GM18499 (cell line): ENCODE measurements at regions not wholly inside any gene's neighbourhood (a gene's known extent, or its start where the extent isn't known, plus 50 kb on each side); places are given as distances from the start of the nearest gene placed in this dataset.
"Not testable (repeated sequence)": the region's sequence is repeated elsewhere in the genome, so short reads cannot be mapped to it uniquely, and the experiment has no call there.

Experiments used
- ATAC-seq: cut with Tn5 transposase; IDR thresholded peaks from one replicate; pipeline ENCODE4 v1.9.1; 2021; ENCODE audit warnings: moderate number of reproducible peaks; ENCODE audit not compliant: insufficient read depth, unreplicated experiment

GRCh38 chr2:7725171-7725849 lies 808.1 kb downstream of the RNF144A start:
- no peak for ATAC-seq

DNA sequence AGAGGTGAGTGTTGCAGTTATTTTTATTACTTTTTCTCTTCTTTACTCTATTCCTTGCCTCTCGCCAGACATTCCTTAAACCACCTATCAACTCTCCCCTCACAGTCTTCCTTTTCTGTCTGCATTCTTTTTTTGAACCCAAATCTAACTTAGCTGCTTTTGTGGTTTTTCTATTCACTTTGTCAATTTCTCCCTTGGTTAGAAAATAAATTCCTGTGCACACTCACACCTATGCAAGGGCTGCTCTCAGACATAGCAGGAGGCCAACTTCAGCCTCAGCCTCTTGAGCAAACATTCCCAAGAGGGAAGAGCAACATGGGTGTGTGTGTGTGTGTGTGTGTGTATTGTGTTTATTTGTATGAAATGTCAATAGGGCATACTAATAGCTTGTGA lies 808.6 kb downstream of the RNF144A start:
- ATAC-seq = no peak

DNA sequence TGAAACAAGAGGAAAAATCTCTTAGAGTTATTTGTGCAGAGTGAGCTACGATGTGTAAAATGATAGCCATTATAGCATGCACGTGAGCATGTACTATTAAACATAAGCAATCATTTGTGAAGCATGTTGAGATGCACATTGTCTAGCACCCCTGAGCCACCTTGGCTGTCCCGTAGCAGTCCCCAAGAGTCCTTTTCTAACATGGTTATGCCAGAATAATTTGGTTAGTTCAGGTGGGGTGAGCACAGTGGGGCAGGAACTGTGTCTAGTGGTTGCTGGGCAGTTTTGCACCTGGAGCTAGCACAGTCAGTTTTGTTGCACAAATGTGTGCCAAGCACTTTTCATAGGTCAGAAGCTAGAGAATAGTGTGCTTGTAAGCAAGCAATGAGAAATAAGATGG lies 809.8 kb downstream of the RNF144A start:
- no peak for ATAC-seq

- no peak for ATAC-seq
Observed at GRCh38 chr2:7728388-7728787, 811.2 kb downstream of the RNF144A start.

GRCh38 chr2:7730449-7730848 lies 813.2 kb downstream of the RNF144A start:
- no peak for ATAC-seq

GRCh38 chr2:7730990-7731389 lies 813.8 kb downstream of the RNF144A start:
- ATAC-seq = no peak

DNA sequence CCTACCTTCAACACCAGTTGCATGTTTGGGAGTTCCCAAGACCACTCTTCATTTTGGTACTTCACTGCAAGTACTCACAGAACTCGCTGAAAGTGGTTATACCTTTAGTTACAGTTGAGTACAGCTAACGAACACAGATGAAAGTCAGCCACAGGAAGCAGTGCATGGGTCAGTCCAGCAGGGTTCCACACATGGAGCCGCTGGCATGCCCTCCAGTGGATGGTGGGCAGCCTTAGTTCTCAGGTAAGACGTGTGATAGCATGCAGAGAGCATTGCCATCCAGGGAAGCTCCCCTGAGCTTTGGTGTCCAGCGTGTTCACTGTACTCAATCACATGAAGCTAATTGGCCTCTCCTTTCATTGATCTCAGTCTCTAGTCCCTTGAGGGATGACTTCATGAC lies 815.3 kb downstream of the RNF144A start:
- ATAC-seq = no peak

- ATAC-seq = no peak
Observed at GRCh38 chr2:7736646-7737305, 819.6 kb downstream of the RNF144A start.

GRCh38 chr2:7738596-7738995 lies 821.4 kb downstream of the RNF144A start:
- ATAC-seq = no peak

GRCh38 chr2:7740114-7740513 lies 822.9 kb downstream of the RNF144A start:
- no peak for ATAC-seq

GRCh38 chr2:7742301-7742700 lies 825.1 kb downstream of the RNF144A start:
- ATAC-seq = no peak

DNA sequence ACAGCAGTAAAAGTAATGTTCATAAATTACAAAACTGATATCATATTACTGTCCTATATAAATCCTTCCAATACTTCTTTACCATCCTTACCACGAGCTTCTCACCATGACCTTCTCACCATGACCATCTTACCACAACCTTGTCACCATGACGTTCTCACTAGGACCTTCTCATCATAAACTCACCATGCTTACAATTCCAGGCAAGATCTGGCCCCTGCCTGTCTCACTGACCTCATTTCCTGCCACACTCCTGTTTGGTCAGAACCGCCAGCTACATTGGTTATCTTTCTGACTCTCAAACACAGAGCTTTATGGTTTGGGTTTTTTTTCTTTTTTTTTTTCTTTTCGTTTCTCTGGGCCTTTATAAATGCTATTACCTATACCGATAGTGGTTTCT lies 827.6 kb downstream of the RNF144A start:
- no peak for ATAC-seq

DNA sequence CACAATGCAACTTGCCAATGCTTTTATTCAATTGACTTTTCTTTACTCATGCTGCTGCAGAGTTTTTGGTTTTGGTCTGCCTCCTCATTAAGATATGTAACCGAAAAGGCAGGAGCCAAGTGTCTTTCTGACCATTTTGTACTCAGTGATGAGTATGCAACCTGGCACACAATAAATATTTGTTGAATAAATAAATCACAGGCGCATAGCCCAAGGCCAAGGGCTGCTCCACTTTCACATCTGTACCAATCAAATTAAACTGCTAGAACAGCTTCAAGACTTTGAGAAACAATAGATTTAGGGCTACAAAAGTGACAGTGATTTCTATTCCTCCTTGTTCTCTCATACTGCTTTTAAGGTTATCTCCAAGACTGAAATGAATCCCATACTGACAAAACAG lies 828.2 kb downstream of the RNF144A start:
- no peak for ATAC-seq

DNA sequence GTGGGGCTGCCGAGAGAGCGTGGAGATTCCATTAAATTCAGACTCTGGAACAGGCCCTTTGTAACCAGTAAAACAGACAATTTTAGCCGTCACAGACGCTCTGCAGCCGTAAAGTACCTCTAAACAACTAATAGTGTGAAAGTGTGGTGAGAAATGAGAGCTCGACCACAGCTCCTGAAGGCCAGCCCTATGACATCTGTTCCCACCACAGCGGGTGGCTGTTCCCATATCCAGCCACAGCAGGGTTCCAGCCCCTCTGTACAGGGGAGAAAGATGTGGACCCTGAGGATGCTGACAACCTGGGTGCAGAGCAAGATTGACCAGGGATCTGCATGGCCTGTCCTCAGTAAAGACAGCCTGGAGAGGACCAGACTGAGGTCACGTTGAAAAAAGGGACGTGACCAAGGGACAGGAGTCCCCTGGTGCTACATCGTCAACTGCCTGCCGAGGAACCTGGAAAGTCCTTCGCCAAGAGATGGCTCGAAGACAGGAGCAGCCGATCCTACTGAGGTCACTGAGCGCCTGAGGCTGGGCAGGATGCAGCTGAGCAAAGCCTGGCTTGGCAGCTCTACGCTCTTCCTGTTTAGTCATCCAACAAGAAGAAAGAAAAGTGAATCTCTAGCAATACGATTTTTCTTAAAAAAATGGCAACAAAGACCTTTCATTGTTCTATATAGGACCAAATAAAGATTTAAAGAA lies 831.7 kb downstream of the RNF144A start:
- no peak for ATAC-seq

- ATAC-seq = no peak
Observed at GRCh38 chr2:7749895-7750559, 832.8 kb downstream of the RNF144A start.

DNA sequence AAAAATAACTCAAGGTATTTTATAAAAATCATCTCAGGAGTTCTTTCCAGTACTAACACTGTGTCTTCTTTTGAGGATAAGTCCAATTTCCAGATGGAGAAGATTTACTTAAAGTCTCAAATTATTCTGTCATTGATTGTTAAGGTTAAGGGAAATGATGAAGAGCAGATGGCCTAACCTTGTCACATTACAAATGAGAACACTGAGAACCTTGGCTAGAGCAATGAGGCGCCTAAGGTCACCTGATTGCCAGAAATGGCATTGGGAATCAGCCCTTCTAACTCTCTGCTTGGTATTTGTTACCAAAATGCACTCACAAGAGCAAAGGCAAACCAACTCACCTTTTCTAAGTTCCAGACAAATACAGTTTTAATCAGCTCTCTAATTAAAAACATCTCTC lies 835.1 kb downstream of the RNF144A start:
- no peak for ATAC-seq

- ATAC-seq = no peak
Observed at GRCh38 chr2:7753777-7754176, 836.6 kb downstream of the RNF144A start.

DNA sequence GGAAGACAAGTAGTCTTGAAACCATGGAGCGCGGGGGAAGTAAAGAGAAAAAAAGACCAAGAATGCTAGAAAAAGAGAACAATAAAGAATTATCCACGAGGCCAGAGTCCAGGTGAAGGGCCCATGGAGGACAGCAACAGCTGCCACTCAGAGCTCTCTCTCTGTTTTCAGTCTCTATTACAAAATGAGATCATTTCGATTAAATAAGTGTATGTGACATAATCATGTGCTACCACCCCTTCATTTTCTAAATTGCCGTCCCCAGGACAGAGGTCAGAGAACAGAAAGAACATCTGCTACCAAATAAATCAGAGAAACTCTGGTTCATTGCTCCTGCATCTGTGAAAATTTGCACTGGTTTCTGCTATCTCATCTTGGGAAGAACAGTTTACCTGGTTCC lies 838.7 kb downstream of the RNF144A start:
- ATAC-seq = no peak

- ATAC-seq = peak; percentile 92
Observed at GRCh38 chr2:7758073-7758759, 841.0 kb downstream of the RNF144A start.

GRCh38 chr2:7759898-7760297 lies 842.7 kb downstream of the RNF144A start:
- ATAC-seq = no peak

DNA sequence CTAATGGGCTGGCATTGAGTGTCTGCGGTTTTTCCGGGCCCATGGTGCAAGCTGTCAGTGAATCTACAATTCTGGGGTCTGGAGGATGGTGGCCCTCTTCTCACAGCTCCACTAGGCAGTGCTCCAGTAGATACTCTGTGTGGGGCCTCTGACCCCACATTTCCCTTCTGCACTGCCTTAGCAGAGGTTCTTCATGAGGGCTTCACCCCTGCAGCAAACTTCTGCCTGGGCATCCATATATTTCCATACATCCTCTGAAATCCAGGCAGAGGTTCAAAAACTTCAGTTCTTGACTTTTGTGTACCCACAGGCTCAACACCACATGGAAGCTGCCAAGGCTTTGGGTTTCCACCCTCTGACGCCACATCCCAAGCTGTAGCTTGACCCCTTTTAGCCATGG lies 846.2 kb downstream of the RNF144A start:
- not testable (repeated sequence) for ATAC-seq
